Thyroid gland (tissue), 4 donors: ENCODE measurements at regions not wholly inside any gene's neighbourhood (a gene's known extent, or its start where the extent isn't known, plus 50 kb on each side); places are given as distances from the start of the nearest gene placed in this dataset.

Experiments
- POLR2A ChIP-seq, 2 donors: fragments of 450-650 bp; IDR thresholded peaks; one replicate each; pipeline ENCODE4 v1.6.1; 2017; ENCODE audit warnings: antibody characterized with exemption in 2 of 2, mild to moderate bottlenecking in 2 of 2, moderate library complexity in 1 of 2
- TF ChIP-seq, protein P1 (sequence below), 6 experiments: fragments of 200-600 bp in 3 of 6; fragments of 450-650 bp in 3 of 6; sonication (generic) in 3 of 6; IDR thresholded peaks; one replicate each; pipeline ENCODE4 v1.5.1; 2016 to 2019; ENCODE audit warnings: antibody characterized with exemption in 6 of 6, mild to moderate bottlenecking in 2 of 6, inconsistent platforms in 1 of 6, moderate library complexity in 1 of 6

DNA sequence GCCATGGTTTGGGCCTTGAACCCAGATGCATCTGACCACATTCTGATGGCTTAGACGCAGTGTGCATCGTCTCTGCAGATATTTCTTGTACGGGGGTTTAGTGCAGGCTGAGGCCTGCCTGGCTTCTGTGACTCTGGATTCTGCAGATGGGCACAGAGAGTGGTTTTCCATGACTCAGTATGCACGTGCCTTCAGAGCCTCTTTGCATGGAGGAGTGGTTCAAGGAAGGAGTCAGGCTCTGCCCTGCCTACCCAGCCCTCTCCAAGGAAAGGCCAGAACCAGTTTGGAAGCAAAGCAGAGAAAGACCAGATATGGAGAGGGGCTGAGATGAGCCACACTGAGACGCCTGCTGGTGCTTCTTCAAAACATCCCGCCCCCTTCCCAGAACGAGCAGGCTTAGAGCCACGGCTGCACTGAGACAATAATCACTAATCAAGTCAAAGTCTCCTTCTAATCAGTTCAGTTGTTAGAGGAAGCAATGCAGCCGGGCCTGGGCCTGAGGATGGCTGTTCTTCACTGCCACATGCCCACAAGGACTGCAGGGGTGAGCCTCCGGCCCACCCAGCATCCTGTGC lies 308.9 kb downstream of the NXPE2 start:
- TF ChIP-seq POLR2A (IDR thresholded peaks at IDR 0.05), result no peak
- TF ChIP-seq, protein P1, sequence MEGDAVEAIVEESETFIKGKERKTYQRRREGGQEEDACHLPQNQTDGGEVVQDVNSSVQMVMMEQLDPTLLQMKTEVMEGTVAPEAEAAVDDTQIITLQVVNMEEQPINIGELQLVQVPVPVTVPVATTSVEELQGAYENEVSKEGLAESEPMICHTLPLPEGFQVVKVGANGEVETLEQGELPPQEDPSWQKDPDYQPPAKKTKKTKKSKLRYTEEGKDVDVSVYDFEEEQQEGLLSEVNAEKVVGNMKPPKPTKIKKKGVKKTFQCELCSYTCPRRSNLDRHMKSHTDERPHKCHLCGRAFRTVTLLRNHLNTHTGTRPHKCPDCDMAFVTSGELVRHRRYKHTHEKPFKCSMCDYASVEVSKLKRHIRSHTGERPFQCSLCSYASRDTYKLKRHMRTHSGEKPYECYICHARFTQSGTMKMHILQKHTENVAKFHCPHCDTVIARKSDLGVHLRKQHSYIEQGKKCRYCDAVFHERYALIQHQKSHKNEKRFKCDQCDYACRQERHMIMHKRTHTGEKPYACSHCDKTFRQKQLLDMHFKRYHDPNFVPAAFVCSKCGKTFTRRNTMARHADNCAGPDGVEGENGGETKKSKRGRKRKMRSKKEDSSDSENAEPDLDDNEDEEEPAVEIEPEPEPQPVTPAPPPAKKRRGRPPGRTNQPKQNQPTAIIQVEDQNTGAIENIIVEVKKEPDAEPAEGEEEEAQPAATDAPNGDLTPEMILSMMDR (IDR thresholded peaks at IDR 0.05), result no peak
